HEK293 (cell line): ENCODE measurements at regions not wholly inside any gene's neighbourhood (a gene's known extent, or its start where the extent isn't known, plus 50 kb on each side); places are given as distances from the start of the nearest gene placed in this dataset.
A peak's percentile ranks its signal among the peaks of the same experiment; 100 is the strongest.

Source experiments
- CTCF ChIA-PET: fragments of 350-600 bp; formaldehyde crosslinking; extraction: SDS; loops from one replicate; lab custom pipeline; 2021; ENCODE audit warnings: antibody characterized with exemption; lab: Yijun Ruan, JAX
- POLR2A ChIA-PET: fragments of 300-600 bp; formaldehyde crosslinking; extraction: SDS; loops from one replicate; lab custom pipeline; 2020; ENCODE audit warnings: antibody characterized with exemption, inconsistent platforms; lab: Yijun Ruan, JAX
- H3K27ac ChIP-seq: fragments of 200-500 bp; sonication (Bioruptor generic); 2 replicates; pipeline ENCODE4 v1.5.1; 2014; ENCODE audit warnings: low read depth, low read length, control low read depth, inconsistent platforms; ENCODE audit errors: extremely low read depth
- H3K36me3 ChIP-seq, 2 experiments: fragments of 200-500 bp in 1 of 2; sonication (Bioruptor generic) in 1 of 2; 1 replicate in 1 of 2; 2 replicates in 1 of 2; pipeline ENCODE4 v1.5.1; 2014 to 2017; ENCODE audit warnings: inconsistent platforms in 2 of 2, low read length in 2 of 2; ENCODE audit not compliant: control insufficient read depth in 2 of 2, insufficient read depth in 1 of 2
- H3K4me1 ChIP-seq: fragments of 200-500 bp; sonication (Bioruptor generic); 2 replicates; pipeline ENCODE4 v1.5.1; 2014; ENCODE audit warnings: mild to moderate bottlenecking, low read length, inconsistent platforms; ENCODE audit not compliant: control insufficient read depth, insufficient read depth
- H3K4me3 ChIP-seq: 2 replicates; pipeline ENCODE4 v1.5.1; 2011; ENCODE audit warnings: low read depth, mild to moderate bottlenecking, control low read depth, low read length, moderate library complexity
- H3K9me3 ChIP-seq: fragments of 200-500 bp; sonication (Bioruptor generic); 2 replicates; pipeline ENCODE4 v1.5.1; 2014; ENCODE audit warnings: low read depth, low read length, inconsistent platforms; ENCODE audit not compliant: control insufficient read depth, insufficient read depth
- BCL11B ChIP-seq: fragments of 450-650 bp; formaldehyde crosslinking; IDR thresholded peaks from 2 replicates; pipeline ENCODE4 v1.5.1; 2016; ENCODE audit warnings: low read depth, missing biosample characterization, missing genetic modification characterization
- PATZ1 ChIP-seq: fragments of 450-650 bp; formaldehyde crosslinking; IDR thresholded peaks from 2 replicates; pipeline ENCODE4 v1.5.1; 2016; ENCODE audit warnings: missing biosample characterization, missing genetic modification characterization
- REPIN1 ChIP-seq: fragments of 450-650 bp; formaldehyde crosslinking; IDR thresholded peaks from 2 replicates; pipeline ENCODE4 v1.5.1; 2017; ENCODE audit warnings: missing biosample characterization, missing genetic modification characterization, low read depth
- TSHZ1 ChIP-seq: fragments of 450-650 bp; formaldehyde crosslinking; IDR thresholded peaks from 2 replicates; pipeline ENCODE4 v1.5.1; 2016; ENCODE audit warnings: missing biosample characterization, missing genetic modification characterization, borderline replicate concordance
- WT1 ChIP-seq: fragments of 450-650 bp; formaldehyde crosslinking; IDR thresholded peaks from 2 replicates; pipeline ENCODE4 v1.5.1; 2016; ENCODE audit warnings: missing biosample characterization, missing genetic modification characterization
- ZBTB48 ChIP-seq: fragments of 450-650 bp; formaldehyde crosslinking; IDR thresholded peaks from 2 replicates; pipeline ENCODE4 v1.5.1; 2016; ENCODE audit warnings: missing biosample characterization, missing genetic modification characterization
- ZBTB49 ChIP-seq: fragments of 450-650 bp; formaldehyde crosslinking; IDR thresholded peaks from 2 replicates; pipeline ENCODE4 v1.5.1; 2016; ENCODE audit warnings: missing biosample characterization, missing genetic modification characterization, low read depth
- ZEB2 ChIP-seq: fragments of 450-650 bp; formaldehyde crosslinking; IDR thresholded peaks from 2 replicates; pipeline ENCODE4 v1.5.1; 2016; ENCODE audit warnings: missing biosample characterization, missing genetic modification characterization
- ZFHX2 ChIP-seq: fragments of 450-650 bp; formaldehyde crosslinking; conservative IDR thresholded peaks from 2 replicates; pipeline ENCODE4 v1.5.1; 2016; ENCODE audit warnings: missing biosample characterization, missing genetic modification characterization
- ZNF146 ChIP-seq: fragments of 450-650 bp; formaldehyde crosslinking; IDR thresholded peaks from 2 replicates; pipeline ENCODE4 v1.5.1; 2016; ENCODE audit warnings: missing biosample characterization, missing genetic modification characterization
- ZNF174 ChIP-seq: fragments of 450-650 bp; formaldehyde crosslinking; IDR thresholded peaks from 2 replicates; pipeline ENCODE4 v1.5.0; 2017; ENCODE audit warnings: missing biosample characterization, mild to moderate bottlenecking, missing genetic modification characterization
- ZNF18 ChIP-seq: fragments of 450-650 bp; formaldehyde crosslinking; IDR thresholded peaks from 2 replicates; pipeline ENCODE4 v1.5.1; 2016; ENCODE audit warnings: missing biosample characterization, missing genetic modification characterization
- ZNF223 ChIP-seq: fragments of 450-650 bp; formaldehyde crosslinking; IDR thresholded peaks from 2 replicates; pipeline ENCODE4 v1.5.1; 2016; ENCODE audit warnings: missing biosample characterization, missing genetic modification characterization
- ZNF23 ChIP-seq: fragments of 450-650 bp; formaldehyde crosslinking; IDR thresholded peaks from 2 replicates; pipeline ENCODE4 v1.5.1; 2016; ENCODE audit warnings: missing biosample characterization, missing genetic modification characterization, borderline replicate concordance
- ZNF266 ChIP-seq: fragments of 450-650 bp; formaldehyde crosslinking; IDR thresholded peaks from 2 replicates; pipeline ENCODE4 v1.5.1; 2016; ENCODE audit warnings: missing biosample characterization, missing genetic modification characterization, low read depth
- ZNF302 ChIP-seq: fragments of 450-650 bp; formaldehyde crosslinking; IDR thresholded peaks from 2 replicates; pipeline ENCODE4 v1.5.1; 2016; ENCODE audit warnings: missing biosample characterization, missing genetic modification characterization, low read depth
- ZNF37A ChIP-seq: fragments of 450-650 bp; IDR thresholded peaks from 2 replicates; pipeline ENCODE4 v1.5.1; 2018; ENCODE audit warnings: missing biosample characterization, missing genetic modification characterization
- ZNF394 ChIP-seq: fragments of 450-650 bp; formaldehyde crosslinking; IDR thresholded peaks from 2 replicates; pipeline ENCODE4 v1.5.1; 2016; ENCODE audit warnings: missing biosample characterization, missing genetic modification characterization, mild to moderate bottlenecking, moderate library complexity, borderline replicate concordance
- ZNF416 ChIP-seq: fragments of 450-650 bp; formaldehyde crosslinking; IDR thresholded peaks from 2 replicates; pipeline ENCODE4 v1.5.1; 2016; ENCODE audit warnings: missing biosample characterization, missing genetic modification characterization
- ZNF521 ChIP-seq: fragments of 450-650 bp; formaldehyde crosslinking; IDR thresholded peaks from 2 replicates; pipeline ENCODE4 v1.5.1; 2017; ENCODE audit warnings: missing biosample characterization, mild to moderate bottlenecking, missing genetic modification characterization
- ZNF548 ChIP-seq: fragments of 450-650 bp; formaldehyde crosslinking; IDR thresholded peaks from 2 replicates; pipeline ENCODE4 v1.5.1; 2016; ENCODE audit warnings: missing biosample characterization, missing genetic modification characterization
- ZNF555 ChIP-seq: fragments of 450-650 bp; formaldehyde crosslinking; conservative IDR thresholded peaks from 2 replicates; pipeline ENCODE4 v1.5.1; 2017; ENCODE audit warnings: missing biosample characterization, mild to moderate bottlenecking, missing genetic modification characterization, inconsistent platforms
- ZNF660 ChIP-seq: fragments of 450-650 bp; IDR thresholded peaks from 2 replicates; pipeline ENCODE4 v1.5.1; 2018; ENCODE audit warnings: missing biosample characterization, mild to moderate bottlenecking, missing genetic modification characterization
- ZNF704 ChIP-seq: fragments of 450-650 bp; formaldehyde crosslinking; IDR thresholded peaks from 2 replicates; pipeline ENCODE4 v1.5.1; 2016; ENCODE audit warnings: missing biosample characterization, missing genetic modification characterization
- ZNF791 ChIP-seq: fragments of 450-650 bp; formaldehyde crosslinking; IDR thresholded peaks from 2 replicates; pipeline ENCODE4 v1.5.1; 2016; ENCODE audit warnings: missing biosample characterization, missing genetic modification characterization
- ZSCAN23 ChIP-seq: fragments of 450-650 bp; formaldehyde crosslinking; IDR thresholded peaks from 2 replicates; pipeline ENCODE4 v1.5.1; 2016; ENCODE audit warnings: missing biosample characterization, missing genetic modification characterization
- ZSCAN30 ChIP-seq: fragments of 450-650 bp; IDR thresholded peaks from 2 replicates; pipeline ENCODE4 v1.5.1; 2018; ENCODE audit warnings: missing biosample characterization, mild to moderate bottlenecking, missing genetic modification characterization, moderate library complexity

GRCh38 chr1:55534565-55535121 is 319.5 kb upstream of the USP24 start (continued):
- TF ChIP-seq ZNF302 (tag by site-specific recombination), result no peak
- TF ChIP-seq ZNF555 (tag by site-specific recombination), result no peak
- TF ChIP-seq ZSCAN23, result no peak
- peak; percentile 79 for TF ChIP-seq WT1 (tag by site-specific recombination)
- TF ChIP-seq ZNF791 (tag by site-specific recombination), result no peak
- TF ChIP-seq PATZ1 (tag by site-specific recombination), result no peak
- no peak for TF ChIP-seq ZNF660 (tag by site-specific recombination)
- TF ChIP-seq ZEB2, result no peak
- TF ChIP-seq ZNF37A (tag by site-specific recombination), result no peak
- TF ChIP-seq ZBTB49, result no peak
- no peak for TF ChIP-seq ZNF146 (tag by site-specific recombination)
- TF ChIP-seq ZNF704 (tag by site-specific recombination), result no peak
- TF ChIP-seq ZFHX2 (tag by site-specific recombination), result no peak
- no peak for TF ChIP-seq ZNF223 (tag by site-specific recombination)
- TF ChIP-seq ZNF521 (tag by site-specific recombination), result no peak
- TF ChIP-seq ZNF394, result no peak
- TF ChIP-seq ZNF174 (tag by site-specific recombination), result no peak
- no peak for TF ChIP-seq BCL11B
- no peak for TF ChIP-seq REPIN1 (tag by site-specific recombination)
- no peak for TF ChIP-seq ZNF266 (tag by site-specific recombination)

- no peaks in the 10 kb centered on the region for H3K36me3 ChIP-seq
- POLR2A ChIA-PET, result no interaction called here
- TF ChIP-seq ZNF416 (tag by site-specific recombination) (no peak), ZSCAN30 (tag by site-specific recombination) (no peak), TSHZ1 (tag by site-specific recombination) (no peak), ZNF18 (tag by site-specific recombination) (no peak), ZBTB48 (no peak), ZNF548 (tag by site-specific recombination) (no peak), ZNF23 (tag by site-specific recombination) (no peak)
These were observed 316.5 kb upstream of the USP24 start for GRCh38 chr1:55531644-55532043.

More at GRCh38 chr1:55531644-55532043, 316.5 kb upstream of the USP24 start:
- Histone ChIP-seq H3K27ac (no peak overlapping the region), H3K4me3 (no peak overlapping the region), H3K9me3 (no peaks in the 10 kb centered on the region), H3K4me1 (no peaks in the 10 kb centered on the region; the same call in 1 of the 2 replicates)
- CTCF ChIA-PET, result no interaction called here
